GM12878 (cell line): ENCODE measurements at regions not wholly inside any gene's neighbourhood (a gene's known extent, or its start where the extent isn't known, plus 50 kb on each side); places are given as distances from the start of the nearest gene placed in this dataset.

ENCODE experiments used
- ATAC-seq: fragments of 200-7000 bp; cut with Tn5 transposase; 3 replicates; pipeline ENCODE4 v1.9.1; 2020; ENCODE audit warnings: mild to moderate bottlenecking, moderate library complexity
- BruUV-seq: library from RNA; stranded (reverse); fragments of 400-500 nt; replicated peaks from 2 replicates; lab custom pipeline; 2021; lab: Mats Ljungman, UMichigan
- CTCF ChIA-PET: fragments of 300-600 bp; sonication (Branson Sonifier 250); formaldehyde crosslinking; extraction: SDS; loops from one replicate; lab custom pipeline; 2021; ENCODE audit warnings: inconsistent platforms; lab: Yijun Ruan, JAX
- POLR2A ChIA-PET: fragments of 350-600 bp; formaldehyde crosslinking; extraction: SDS; loops from one replicate; lab custom pipeline; 2021; ENCODE audit warnings: inconsistent platforms; lab: Charles Lee
- RAD21 ChIA-PET: fragments of 300-600 bp; sonication (Branson Sonifier 250); formaldehyde crosslinking; loops from one replicate; lab custom pipeline; 2023; ENCODE audit warnings: antibody characterized with exemption; ENCODE audit not compliant: unreplicated experiment; lab: Charles Lee
- SMC1A ChIA-PET: fragments of 300-600 bp; sonication (Branson Sonifier 250); formaldehyde crosslinking; loops from one replicate; lab custom pipeline; 2023; ENCODE audit not compliant: unreplicated experiment, uncharacterized antibody; lab: Charles Lee
- DNase-seq: peaks from one replicate; pipeline ENCODE4 v3.0.0-alpha.2; 2011; ENCODE audit warnings: low read depth, low spot score
- FAIRE-seq: peaks from 3 replicates; lab custom pipeline; 2011; peaks lifted over from hg19 to GRCh38; lab: Jason Lieb, UNC
- H2AFZ ChIP-seq: 2 replicates; pipeline ENCODE4 v1.6.0; 2011; ENCODE audit warnings: low read depth, low read length, control low read depth; ENCODE audit not compliant: control insufficient read depth
- H3K27ac ChIP-seq: 2 replicates; pipeline ENCODE4 v1.5.1; 2011; ENCODE audit warnings: control low read depth; ENCODE audit not compliant: control insufficient read depth, insufficient read depth
- H3K27me3 ChIP-seq, 2 experiments: replicated peaks in 1 of 2; 2 replicates each; pipeline versions ENCODE4 v1.6.0 to v1.6.1; 2011; ENCODE audit warnings: low read length in 1 of 2; ENCODE audit not compliant: control insufficient read depth in 2 of 2, insufficient read depth in 2 of 2
- H3K36me3 ChIP-seq, 2 experiments: 2 replicates each; pipeline ENCODE4 v1.5.1; 2011; ENCODE audit warnings: low read length in 1 of 2; ENCODE audit not compliant: control insufficient read depth in 2 of 2, insufficient read depth in 2 of 2
- H3K4me1 ChIP-seq: 2 replicates; pipeline ENCODE4 v1.6.1; 2011; ENCODE audit warnings: mild to moderate bottlenecking, low read length, moderate library complexity, mixed read lengths; ENCODE audit not compliant: control insufficient read depth, insufficient read depth
- H3K4me2 ChIP-seq: 2 replicates; pipeline ENCODE4 v1.6.0; 2011; ENCODE audit warnings: control low read depth; ENCODE audit not compliant: control insufficient read depth, insufficient read depth
- H3K4me3 ChIP-seq: fragments of 200-600 bp; sonication (generic); 2 replicates; pipeline ENCODE4 v1.5.1; 2016
- H3K79me2 ChIP-seq: 2 replicates; pipeline ENCODE4 v1.6.0; 2011; ENCODE audit warnings: low read length; ENCODE audit not compliant: control insufficient read depth, insufficient read depth
- H3K9ac ChIP-seq: 2 replicates; pipeline ENCODE4 v1.8.0; 2011; ENCODE audit warnings: low read length, control low read depth, mixed read lengths; ENCODE audit not compliant: control insufficient read depth, insufficient read depth
- H3K9me3 ChIP-seq: replicated peaks from 3 replicates; pipeline ENCODE4 v1.5.1; 2011; ENCODE audit warnings: mild to moderate bottlenecking, low read length; ENCODE audit not compliant: control insufficient read depth, insufficient read depth
- H4K20me1 ChIP-seq: 2 replicates; pipeline ENCODE4 v1.6.0; 2011; ENCODE audit not compliant: control insufficient read depth, insufficient read depth
- BACH1 ChIP-seq: fragments of 450-650 bp; IDR thresholded peaks from 2 replicates; pipeline ENCODE4 v1.6.1; 2017; ENCODE audit warnings: mild to moderate bottlenecking, borderline replicate concordance
- BCL11A ChIP-seq: IDR thresholded peaks from 2 replicates; pipeline ENCODE4 v1.6.1; 2011; ENCODE audit warnings: low read depth, low read length
- CHD4 ChIP-seq: fragments of 200-600 bp; sonication (generic); IDR thresholded peaks from 2 replicates; pipeline ENCODE4 v1.6.1; 2016; ENCODE audit warnings: mild to moderate bottlenecking
- HDAC6 ChIP-seq: fragments of 200-600 bp; sonication (generic); IDR thresholded peaks from one replicate; pipeline ENCODE4 v1.8.0; 2017; ENCODE audit warnings: antibody characterized with exemption; ENCODE audit not compliant: unreplicated experiment
- IRF5 ChIP-seq: fragments of 450-650 bp; IDR thresholded peaks from 2 replicates; pipeline ENCODE4 v1.6.1; 2017; ENCODE audit warnings: borderline replicate concordance
- KLF5 ChIP-seq: fragments of 450-650 bp; IDR thresholded peaks from 2 replicates; pipeline ENCODE4 v1.6.1; 2014; ENCODE audit warnings: mild to moderate bottlenecking; ENCODE audit not compliant: partially characterized antibody
- MYC ChIP-seq: IDR thresholded peaks from 2 replicates; pipeline ENCODE4 v1.6.1; 2011; ENCODE audit warnings: mild to moderate bottlenecking, low read length, moderate library complexity, inconsistent platforms; ENCODE audit not compliant: insufficient read depth, insufficient replicate concordance, insufficient read length, severe bottlenecking
- NR2F1 ChIP-seq: fragments of 450-650 bp; conservative IDR thresholded peaks from 2 replicates; pipeline ENCODE4 v1.6.1; 2017; ENCODE audit warnings: mild to moderate bottlenecking
- POLR2AphosphoS5 ChIP-seq: IDR thresholded peaks from 2 replicates; pipeline ENCODE4 v1.6.1; 2011; ENCODE audit warnings: mild to moderate bottlenecking, low read length, inconsistent platforms
- PRDM15 ChIP-seq: fragments of 450-650 bp; formaldehyde crosslinking; IDR thresholded peaks from 2 replicates; pipeline ENCODE4 v1.4.0; 2020; ENCODE audit warnings: mild to moderate bottlenecking, moderate library complexity
- RB1 ChIP-seq: fragments of 450-650 bp; formaldehyde crosslinking; IDR thresholded peaks from 2 replicates; pipeline ENCODE4 v1.6.1; 2017; ENCODE audit warnings: mild to moderate bottlenecking, borderline replicate concordance
- RUNX3 ChIP-seq: IDR thresholded peaks from 2 replicates; pipeline ENCODE4 v1.6.1; 2012; ENCODE audit warnings: low read length, inconsistent platforms
- SREBF1 ChIP-seq: IDR thresholded peaks from 2 replicates; pipeline ENCODE4 v1.6.1; 2012; ENCODE audit warnings: mild to moderate bottlenecking, low read length
- SUPT20H ChIP-seq: IDR thresholded peaks from 2 replicates; pipeline ENCODE4 v1.6.1; 2011; ENCODE audit warnings: low read depth, mild to moderate bottlenecking, low read length, moderate library complexity, borderline replicate concordance; ENCODE audit not compliant: control insufficient read depth
- TAF1 ChIP-seq: IDR thresholded peaks from 2 replicates; pipeline ENCODE4 v1.6.1; 2011; ENCODE audit warnings: mild to moderate bottlenecking, low read depth, low read length, borderline replicate concordance
- ZNF687 ChIP-seq: fragments of 450-650 bp; IDR thresholded peaks from 2 replicates; pipeline ENCODE4 v1.6.1; 2017; ENCODE audit warnings: mild to moderate bottlenecking, moderate library complexity
- ZSCAN29 ChIP-seq: fragments of 450-650 bp; IDR thresholded peaks from 2 replicates; pipeline ENCODE4 v1.6.1; 2017; ENCODE audit warnings: mild to moderate bottlenecking, moderate library complexity
- WGBS: methylation state at CpG from one replicate; pipeline ENCODE4 v1.1.6; 2016; ENCODE audit warnings: low lambda C conversion rate; ENCODE audit not compliant: insufficient replicate concordance, insufficient coverage; ENCODE audit errors: missing lambda C conversion rate; 5-methylcytosine and 5-hydroxymethylcytosine counted together
- in situ Hi-C: fragments of 300-500 bp; cut with MboI; formaldehyde crosslinking; loops from 9 replicates; pipeline ENCODE4 v1.14.3; 2018; ENCODE audit warnings: mixed read lengths
- intact Hi-C: fragments of 100-400 bp; cut with micrococcal nuclease; formaldehyde crosslinking; loops from one replicate; pipeline ENCODE4 v1.14.2; 2022; ENCODE audit not compliant: unreplicated experiment

- no peak for ATAC-seq
- Histone ChIP-seq H3K4me3 (no peak overlapping the region), H3K9me3 (no peaks in the 10 kb centered on the region), H3K27ac (no peak overlapping the region), H3K36me3 (no peaks in the 10 kb centered on the region), H2AFZ (no peak overlapping the region), H3K4me2 (no peak overlapping the region), H3K27me3 (no peaks in the 10 kb centered on the region; a peak in 1 of 4 replicates), H3K4me1 (no peaks in the 10 kb centered on the region), H3K79me2 (no peaks in the 10 kb centered on the region), H4K20me1 (no peaks in the 10 kb centered on the region), H3K9ac (no peak overlapping the region)
- ChIA-PET POLR2A (no interaction called here), RAD21 (interaction anchor here (1.6 kb wide), 2 partner anchors 9 to 1926 kb away, joined by 4 to 5 read pairs; no protein-coding TSS in a partner anchor), SMC1A (interaction anchor here (0.6 to 1.1 kb wide), 4 partner anchors 9 to 578 kb away, joined by 3 read pairs; no protein-coding TSS in a partner anchor), CTCF (interaction anchor here (0.9 to 2.0 kb wide), 12 partner anchors 8 to 1925 kb away, joined by 3 to 11 read pairs (median 4); no protein-coding TSS in a partner anchor)
- 0% methylated on average over 2 of the region's 2 CpGs for WGBS
- in situ Hi-C loops (no loop called here), intact Hi-C loops (loop anchor here (2.0 to 5.0 kb wide), 4 partner anchors 487 to 1927 kb away; no protein-coding TSS in a partner anchor)
- no TSS peak for BruUV-seq
- DNase-seq: no peak
- no peak for FAIRE-seq
- TF ChIP-seq ZNF687 (no peak), BACH1 (no peak), HDAC6 (no peak), RB1 (no peak), CHD4 (no peak), PRDM15 (CRISPR knock-in tag) (no peak), BCL11A (no peak), SREBF1 (no peak), POLR2AphosphoS5 (no peak), KLF5 (no peak), TAF1 (no peak), RUNX3 (no peak), ZSCAN29 (no peak), IRF5 (no peak), MYC (no peak), SUPT20H (no peak), NR2F1 (no peak)
Observed at GRCh38 chr12:87849074-87849473, 180.1 kb downstream of the C12orf50 start.
